ENCODE measurements at regions not wholly inside any gene's neighbourhood (a gene's known extent, or its start where the extent isn't known, plus 50 kb on each side); places are given as distances from the start of the nearest gene placed in this dataset.

GRCh38 chr15:36301947-36302346 is 277.5 kb upstream of the CDIN1 start:
- TF ChIP-seq CTCF (IDR thresholded peaks at IDR 0.05) = no peak
- no peak for TF ChIP-seq EZH2 (IDR thresholded peaks at IDR 0.05; ENCODE audit: borderline replicate concordance, insufficient read depth, low read depth, low read length, poor library complexity, severe bottlenecking)
